NCI-H82 treated with DMSO at 0.1 percent for 48 hours (cell line): ENCODE measurements at regions not wholly inside any gene's neighbourhood (a gene's known extent, or its start where the extent isn't known, plus 50 kb on each side); places are given as distances from the start of the nearest gene placed in this dataset.
"Not testable (repeated sequence)": the region's sequence is repeated elsewhere in the genome, so short reads cannot be mapped to it uniquely, and the experiment has no call there.

Experiments
- DNase-seq: peaks from one replicate; lab custom pipeline; 2025; ENCODE audit not compliant: unreplicated experiment; lab: John Stamatoyannopoulos, UW

GRCh38 chr22:48498526-48499331, 1328.9 kb downstream of the BRD1 start:
- no peak for DNase-seq

DNA sequence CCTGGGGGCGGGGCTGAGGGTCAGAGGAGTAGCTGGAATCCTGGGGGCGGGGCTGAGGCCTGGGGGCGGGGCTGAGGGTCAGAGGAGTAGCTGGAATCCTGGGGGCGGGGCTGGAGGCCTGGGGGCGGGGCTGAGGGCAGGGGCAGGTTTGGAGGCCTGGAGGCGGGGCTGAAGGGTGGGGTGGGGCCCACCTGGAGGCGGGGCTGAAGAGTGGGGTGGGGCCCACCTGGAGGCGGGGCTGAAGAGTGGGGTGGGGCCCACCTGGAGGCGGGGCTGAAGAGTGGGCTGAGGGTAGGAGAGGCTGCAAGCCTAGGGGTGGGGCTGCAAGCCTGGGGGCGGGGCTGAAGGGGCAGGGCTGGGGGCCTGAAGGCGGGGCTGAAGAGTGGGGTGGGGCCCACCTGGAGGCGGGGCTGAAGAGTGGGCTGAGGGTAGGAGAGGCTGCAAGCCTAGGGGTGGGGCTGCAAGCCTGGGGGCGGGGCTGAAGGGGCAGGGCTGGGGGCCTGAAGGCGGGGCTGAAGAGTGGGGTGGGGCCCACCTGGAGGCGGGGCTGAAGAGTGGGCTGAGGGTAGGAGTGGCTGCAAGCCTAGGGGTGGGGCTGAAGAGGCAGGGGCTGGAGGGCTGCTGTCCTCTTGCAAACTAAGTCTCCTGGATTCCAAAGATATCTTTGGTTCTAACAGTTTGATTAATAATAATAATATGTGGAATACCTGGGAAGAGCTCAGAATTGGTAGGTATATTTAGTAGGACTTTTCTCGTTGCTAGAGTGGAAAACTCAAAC, 1329.7 kb downstream of the BRD1 start:
- not testable (repeated sequence) for DNase-seq

DNA sequence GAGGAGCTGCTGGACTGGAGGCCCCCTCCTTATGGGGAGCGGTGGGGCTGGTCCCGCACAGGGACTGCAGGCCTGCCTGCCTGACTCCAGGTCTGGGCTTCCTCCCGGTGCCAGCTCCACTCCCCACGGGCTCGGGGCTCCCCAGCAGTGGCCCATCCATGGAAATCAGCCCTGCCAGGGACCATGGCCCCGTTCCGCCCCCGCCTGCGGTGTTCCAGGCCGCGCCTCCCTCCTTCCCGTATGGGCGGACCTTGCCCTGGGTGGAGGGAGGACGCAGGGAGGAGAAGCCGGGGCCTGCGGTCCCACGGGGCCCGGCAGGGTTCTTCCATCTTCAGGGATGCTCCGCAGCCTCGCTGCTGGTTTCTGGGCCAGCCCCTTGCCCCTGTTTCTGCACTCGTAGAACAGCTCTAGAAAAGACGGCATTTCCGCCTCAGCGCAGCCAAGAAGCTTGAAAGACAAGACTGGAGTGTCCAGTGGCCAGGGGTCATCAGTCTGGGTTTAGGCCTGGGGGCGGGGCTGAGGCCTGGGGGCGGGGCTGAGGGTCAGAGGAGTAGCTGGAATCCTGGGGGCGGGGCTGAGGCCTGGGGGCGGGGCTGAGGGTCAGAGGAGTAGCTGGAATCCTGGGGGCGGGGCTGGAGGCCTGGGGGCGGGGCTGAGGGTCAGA, 1330.6 kb downstream of the BRD1 start:
- DNase-seq: no peak

GRCh38 chr22:48496226-48496845, 1331.3 kb downstream of the BRD1 start:
- no peak for DNase-seq

GRCh38 chr22:48495751-48496080, 1332.0 kb downstream of the BRD1 start:
- no peak for DNase-seq

DNA sequence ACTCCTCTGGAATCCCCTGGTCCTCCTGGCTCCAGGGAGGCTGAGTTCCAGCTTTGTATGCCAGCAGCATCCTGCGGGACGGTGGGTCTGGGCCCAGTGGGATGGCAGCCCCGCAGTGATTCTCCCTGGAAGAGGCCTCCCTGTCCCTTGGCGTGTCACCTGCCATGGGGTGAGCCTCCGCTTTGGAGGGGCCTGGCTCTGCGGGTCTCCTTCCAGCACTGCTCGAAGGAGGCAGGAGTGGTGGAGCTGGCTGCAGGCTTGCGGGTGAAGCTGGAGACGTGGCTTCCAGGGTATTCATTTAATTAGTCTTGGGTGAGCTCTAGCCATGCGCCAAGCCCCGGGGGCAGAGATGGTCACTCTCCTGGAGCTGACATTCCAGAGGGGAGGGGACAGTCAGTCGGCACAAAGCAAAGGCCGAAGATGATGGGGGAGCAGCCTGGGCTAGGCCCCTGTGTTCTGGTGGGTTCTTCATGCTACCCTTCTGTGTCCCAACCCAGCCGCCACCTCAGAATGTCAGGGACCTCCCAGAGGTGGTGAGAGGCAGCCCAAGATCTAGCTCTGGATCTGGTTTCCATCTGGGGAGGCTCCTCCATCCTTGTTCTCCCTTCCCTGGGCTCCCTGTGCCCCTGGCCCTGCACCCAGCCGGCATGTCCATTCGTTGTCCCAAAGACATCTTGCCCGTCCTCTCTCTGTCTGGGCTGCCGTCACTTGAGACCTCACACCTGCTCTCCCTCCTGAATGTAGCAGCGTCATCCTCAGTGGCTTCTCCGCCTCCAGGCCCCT, 1332.5 kb downstream of the BRD1 start:
- DNase-seq: no peak

DNA sequence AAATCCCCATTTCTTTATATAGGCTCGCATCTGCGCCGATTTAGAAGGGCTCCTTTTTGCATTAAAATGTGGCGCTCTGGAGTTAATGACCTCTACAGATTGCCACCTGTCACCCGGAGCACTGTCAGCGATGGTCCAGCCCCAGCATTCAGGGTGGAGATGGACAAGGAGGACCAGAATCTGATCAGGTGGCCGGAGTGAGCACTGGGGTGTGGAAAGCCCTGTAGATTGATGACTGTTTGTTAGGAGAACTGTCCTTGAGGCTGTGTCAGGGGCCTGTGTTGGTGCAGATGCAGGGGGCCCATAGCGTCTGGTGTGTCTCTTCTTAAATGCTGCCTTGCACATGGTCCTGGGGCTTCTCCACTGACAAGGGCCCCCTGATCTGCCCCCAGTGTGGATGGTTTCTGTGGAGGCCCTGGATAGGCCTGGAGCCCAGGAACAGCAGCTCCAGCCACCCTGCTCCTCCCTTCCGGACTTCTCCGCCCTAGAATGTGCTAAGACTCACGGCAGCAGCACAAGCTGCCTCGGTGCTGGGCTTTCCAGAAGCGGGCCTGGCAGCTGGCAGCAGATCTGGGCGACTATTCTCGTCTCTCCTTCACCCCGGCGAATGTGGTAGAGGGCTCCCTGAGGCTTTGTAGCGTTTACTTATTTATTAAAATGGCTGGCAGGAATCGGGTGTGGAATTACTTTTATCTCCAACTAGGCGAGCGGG, 1333.3 kb downstream of the BRD1 start:
- no peak for DNase-seq

DNA sequence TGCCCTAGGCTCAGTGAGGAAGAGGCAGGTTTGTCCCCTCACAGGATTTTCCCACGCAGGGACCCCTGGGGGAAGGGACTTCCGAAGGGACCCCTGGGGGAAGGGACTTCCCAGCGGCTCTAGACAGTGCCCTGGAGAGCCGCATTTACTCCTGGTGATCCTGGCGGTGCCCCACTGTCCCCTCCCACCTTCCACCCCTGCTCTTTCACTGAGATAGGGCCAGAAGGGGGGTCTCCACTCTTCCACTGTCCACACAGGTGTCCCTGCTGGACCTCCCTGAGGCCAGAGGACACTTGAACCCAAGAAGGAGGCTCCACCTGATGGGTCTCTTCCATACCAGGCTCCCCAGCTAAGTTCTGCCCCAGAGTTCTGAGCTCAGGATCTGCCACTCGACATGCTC, 1333.9 kb downstream of the BRD1 start:
- no peak for DNase-seq

DNA sequence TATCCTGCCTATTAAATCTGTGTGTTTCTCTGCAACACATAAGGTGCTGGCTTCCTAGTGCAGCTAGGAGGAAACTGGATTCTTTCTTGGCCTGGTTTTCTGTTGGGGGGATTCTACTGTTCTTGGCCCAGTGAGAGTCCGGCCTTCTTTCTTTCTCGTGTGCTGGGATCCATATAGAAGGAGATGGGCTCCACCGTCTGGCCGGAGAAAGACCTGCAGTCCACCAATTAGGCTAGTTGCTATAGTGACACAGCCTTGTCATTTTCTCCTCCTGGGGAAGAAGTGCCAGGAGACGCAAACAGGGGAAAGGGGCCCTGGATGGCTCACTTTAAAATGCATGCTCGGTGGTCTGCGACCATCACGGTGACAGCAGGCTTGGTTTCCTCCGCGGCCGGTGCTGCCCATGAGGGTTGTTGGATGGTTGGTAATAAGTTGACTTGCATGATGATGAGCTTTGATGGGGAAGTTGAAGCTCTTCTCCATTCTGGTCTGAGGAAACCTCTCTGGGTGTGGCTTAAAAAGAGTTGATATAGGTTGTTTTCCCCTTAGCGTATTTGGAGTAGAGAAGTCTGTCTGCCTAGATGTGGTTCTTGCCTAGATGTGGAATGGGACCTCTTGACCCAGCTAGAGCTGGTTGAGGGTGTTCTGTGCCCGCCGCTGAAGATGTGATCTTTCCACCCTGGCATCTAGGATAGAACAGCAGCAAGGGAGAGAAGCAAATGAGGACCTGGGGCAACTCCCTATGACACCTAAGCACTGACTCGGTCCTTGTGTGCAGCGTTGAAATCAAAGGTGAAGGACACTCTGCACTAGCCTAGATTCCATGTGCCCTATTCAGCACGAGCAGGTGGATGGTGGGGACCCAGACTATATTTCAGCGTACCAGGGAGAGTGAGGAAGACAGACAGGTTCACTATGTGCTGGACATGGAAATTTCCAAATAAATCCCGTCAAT, 1335.0 kb downstream of the BRD1 start:
- no peak for DNase-seq

GRCh38 chr22:48491451-48491941, 1336.2 kb downstream of the BRD1 start:
- DNase-seq: no peak

GRCh38 chr22:48490500-48491411, 1336.9 kb downstream of the BRD1 start:
- no peak for DNase-seq

GRCh38 chr22:48489551-48490499, 1337.8 kb downstream of the BRD1 start:
- DNase-seq: no peak

- no peak for DNase-seq
Observed at GRCh38 chr22:48488611-48489511, 1338.8 kb downstream of the BRD1 start.

GRCh38 chr22:48488149-48488551, 1339.5 kb downstream of the BRD1 start:
- no peak for DNase-seq

- DNase-seq: no peak
Observed at GRCh38 chr22:48486558-48486957, 1341.1 kb downstream of the BRD1 start.

DNA sequence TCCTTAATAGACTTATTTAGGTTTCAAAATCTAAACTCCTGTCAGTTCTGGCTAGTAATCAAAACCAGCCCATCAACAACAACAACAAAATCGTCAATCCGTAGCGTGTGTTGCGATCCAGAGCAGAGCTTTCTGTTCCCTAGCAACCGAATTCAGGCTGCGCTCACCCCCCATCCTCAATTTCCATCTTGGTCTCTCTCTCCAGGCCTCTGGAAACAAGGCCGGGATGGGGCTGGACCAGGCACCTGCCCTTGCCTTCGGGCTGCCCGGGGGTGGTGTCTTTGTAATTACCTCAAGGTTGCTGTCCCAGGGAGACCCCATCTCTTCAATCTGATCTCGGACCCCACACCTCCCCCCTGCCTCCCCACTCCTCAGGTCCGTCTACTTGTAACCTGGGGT, 1341.5 kb downstream of the BRD1 start:
- DNase-seq: no peak
